CD8-positive, alpha-beta memory T cell (primary cell): ENCODE measurements at regions not wholly inside any gene's neighbourhood (a gene's known extent, or its start where the extent isn't known, plus 50 kb on each side); places are given as distances from the start of the nearest gene placed in this dataset.

Experiments used
- CTCF ChIA-PET: fragments of 350-600 bp; sonication (Branson Sonifier 250); formaldehyde crosslinking; loops from one replicate; lab custom pipeline; 2021; ENCODE audit warnings: antibody characterized with exemption; lab: Charles Lee
- POLR2A ChIA-PET: fragments of 350-600 bp; sonication (Branson Sonifier 250); formaldehyde crosslinking; loops from one replicate; lab custom pipeline; 2021; ENCODE audit warnings: antibody characterized with exemption; lab: Charles Lee
- DNase-seq, 5 donors: peaks; one replicate each; pipeline versions ENCODE4 v3.0.0 to v3.0.0-alpha.2; 2020 to 2022; ENCODE audit warnings: mixed read lengths in 1 of 5
- H3K27ac ChIP-seq: one replicate; pipeline ENCODE4 v1.7.0; 2013; ENCODE audit warnings: low read depth, mild to moderate bottlenecking, low read length, moderate library complexity
- H3K27me3 ChIP-seq: 2 replicates; pipeline ENCODE4 v1.7.0; 2013; ENCODE audit warnings: low read length, mild to moderate bottlenecking; ENCODE audit not compliant: insufficient read depth, poor library complexity, severe bottlenecking
- H3K36me3 ChIP-seq: 2 replicates; pipeline ENCODE4 v1.7.0; 2013; ENCODE audit warnings: mild to moderate bottlenecking, low read length, moderate library complexity; ENCODE audit not compliant: insufficient read depth
- H3K4me1 ChIP-seq: 2 replicates; pipeline ENCODE4 v1.7.0; 2013; ENCODE audit warnings: mild to moderate bottlenecking, low read length, moderate library complexity; ENCODE audit not compliant: insufficient read depth
- H3K4me3 ChIP-seq: 2 replicates; pipeline ENCODE4 v1.7.0; 2013; ENCODE audit warnings: mild to moderate bottlenecking, low read length
- H3K9me3 ChIP-seq: 2 replicates; pipeline ENCODE4 v1.7.0; 2013; ENCODE audit warnings: mild to moderate bottlenecking, low read length
- H3K27ac Mint-ChIP-seq, 8 donors: one replicate each; pipeline ENCODE4 v1.8.0; 2020 to 2021; ENCODE audit warnings: mixed read lengths in 8 of 8, mild to moderate bottlenecking in 6 of 8, inconsistent platforms in 3 of 8, moderate library complexity in 3 of 8
- H3K27me3 Mint-ChIP-seq, 2 donors: one replicate each; pipeline ENCODE4 v1.8.0; 2020 to 2021; ENCODE audit warnings: mixed read lengths in 2 of 2, mild to moderate bottlenecking in 1 of 2, moderate library complexity in 1 of 2
- H3K36me3 Mint-ChIP-seq, 3 donors: one replicate each; pipeline ENCODE4 v1.8.0; 2020 to 2021; ENCODE audit warnings: mixed read lengths in 3 of 3, inconsistent platforms in 1 of 3, mild to moderate bottlenecking in 1 of 3
- H3K4me1 Mint-ChIP-seq, 3 donors: one replicate each; pipeline ENCODE4 v1.8.0; 2020 to 2021; ENCODE audit warnings: mixed read lengths in 3 of 3, inconsistent platforms in 1 of 3, mild to moderate bottlenecking in 1 of 3
- H3K4me3 Mint-ChIP-seq, 7 donors: one replicate each; pipeline ENCODE4 v1.8.0; 2020 to 2021; ENCODE audit warnings: mixed read lengths in 7 of 7, mild to moderate bottlenecking in 6 of 7, moderate library complexity in 4 of 7, inconsistent platforms in 2 of 7
- H3K9me3 Mint-ChIP-seq, 5 donors: one replicate each; pipeline ENCODE4 v1.8.0; 2020 to 2022; ENCODE audit warnings: mixed read lengths in 5 of 5, mild to moderate bottlenecking in 3 of 5, moderate library complexity in 2 of 5, inconsistent platforms in 1 of 5

GRCh38 chr6:4188801-4189200, 53.4 kb upstream of the ECI2 start:
- Histone ChIP-seq H3K4me1 (no peaks in the 10 kb centered on the region), H3K9me3 (no peaks in the 10 kb centered on the region), H3K36me3 (no peaks in the 10 kb centered on the region), H3K27ac (no peak overlapping the region), H3K4me3 (no peak overlapping the region), H3K27me3 (no peaks in the 10 kb centered on the region)
- ChIA-PET CTCF (no interaction called here), POLR2A (no interaction called here)
- Mint-ChIP-seq H3K9me3 (no peaks in the 10 kb centered on the region), H3K36me3 (no peaks in the 10 kb centered on the region), H3K4me3 (no peak overlapping the region), H3K27me3 (peaks cover 17 to 18% of the 10 kb centered on the region in 2 donors), H3K27ac (no peak overlapping the region), H3K4me1 (no peaks in the 10 kb centered on the region)
- DNase-seq: no peak

- H3K36me3 Mint-ChIP-seq: no peaks in the 10 kb centered on the region
- no peak overlapping the region for H3K4me3 Mint-ChIP-seq
- ChIA-PET CTCF (no interaction called here), POLR2A (no interaction called here)
- H3K36me3 ChIP-seq: no peaks in the 10 kb centered on the region
- H3K27me3 ChIP-seq: no peaks in the 10 kb centered on the region
- no peak overlapping the region for H3K4me3 ChIP-seq
- H3K9me3 Mint-ChIP-seq: peaks cover 0 to 3% (median 0%) of the 10 kb centered on the region in 5 donors
- H3K4me1 ChIP-seq: no peaks in the 10 kb centered on the region
- H3K27ac Mint-ChIP-seq: no peak overlapping the region
- H3K27me3 Mint-ChIP-seq: peaks cover 15 to 18% of the 10 kb centered on the region in 2 donors
- DNase-seq: no peak
- no peak overlapping the region for H3K27ac ChIP-seq
- no peaks in the 10 kb centered on the region for H3K4me1 Mint-ChIP-seq
- H3K9me3 ChIP-seq: no peaks in the 10 kb centered on the region
These were observed 52.1 kb upstream of the ECI2 start for GRCh38 chr6:4187480-4187879.

GRCh38 chr6:4186385-4186784, 51.0 kb upstream of the ECI2 start:
- Histone ChIP-seq H3K36me3 (no peaks in the 10 kb centered on the region), H3K4me1 (no peaks in the 10 kb centered on the region), H3K27me3 (no peaks in the 10 kb centered on the region), H3K27ac (no peak overlapping the region), H3K9me3 (no peaks in the 10 kb centered on the region), H3K4me3 (no peak overlapping the region)
- no peak for DNase-seq
- ChIA-PET POLR2A (no interaction called here), CTCF (no interaction called here)
- Mint-ChIP-seq H3K4me3 (no peak overlapping the region), H3K27me3 (peaks cover 15 to 18% of the 10 kb centered on the region in 2 donors), H3K27ac (no peak overlapping the region), H3K9me3 (peaks cover 0 to 3% (median 0%) of the 10 kb centered on the region in 5 donors), H3K36me3 (no peaks in the 10 kb centered on the region), H3K4me1 (no peaks in the 10 kb centered on the region)

DNA sequence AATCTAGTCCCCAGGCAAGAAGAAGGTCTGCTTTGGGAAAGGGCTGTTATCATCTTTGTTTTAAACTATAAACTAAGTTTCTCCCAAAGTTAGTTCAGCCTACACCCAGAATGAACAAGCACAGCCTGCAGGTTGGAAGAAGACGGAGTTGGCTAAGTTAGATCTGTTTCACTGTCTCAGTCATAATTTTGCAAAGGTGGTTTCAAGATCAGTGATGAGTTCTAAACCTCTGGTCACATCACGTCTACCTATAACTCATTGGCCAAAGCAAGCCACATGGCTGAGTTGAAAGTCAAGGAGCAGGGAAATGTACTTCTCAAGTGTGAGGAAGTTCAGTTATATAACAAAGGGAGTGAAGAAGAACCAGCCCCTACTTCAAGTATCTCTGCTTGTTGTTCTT, 50.5 kb upstream of the ECI2 start:
- ChIA-PET POLR2A (no interaction called here), CTCF (no interaction called here)
- H3K27ac Mint-ChIP-seq: no peak overlapping the region
- Histone ChIP-seq H3K9me3 (no peaks in the 10 kb centered on the region), H3K36me3 (no peaks in the 10 kb centered on the region), H3K27ac (no peak overlapping the region), H3K4me1 (no peaks in the 10 kb centered on the region), H3K4me3 (no peak overlapping the region), H3K27me3 (no peaks in the 10 kb centered on the region)
- H3K36me3 Mint-ChIP-seq: no peaks in the 10 kb centered on the region
- H3K4me1 Mint-ChIP-seq: no peaks in the 10 kb centered on the region
- peaks cover 15 to 19% of the 10 kb centered on the region in 2 donors for H3K27me3 Mint-ChIP-seq
- H3K4me3 Mint-ChIP-seq: no peak overlapping the region
- no peak for DNase-seq
- H3K9me3 Mint-ChIP-seq: peaks cover 0 to 3% (median 0%) of the 10 kb centered on the region in 5 donors

GRCh38 chr6:4185419-4185818, 50.0 kb upstream of the ECI2 start:
- DNase-seq: no peak
- Mint-ChIP-seq H3K36me3 (no peaks in the 10 kb centered on the region), H3K4me1 (no peaks in the 10 kb centered on the region), H3K9me3 (peaks cover 0 to 3% (median 0%) of the 10 kb centered on the region in 5 donors), H3K27ac (no peak overlapping the region), H3K27me3 (peaks cover 16 to 21% of the 10 kb centered on the region in 2 donors), H3K4me3 (no peak overlapping the region)
- no peaks in the 10 kb centered on the region for H3K36me3 ChIP-seq
- H3K9me3 ChIP-seq: no peaks in the 10 kb centered on the region
- CTCF ChIA-PET: no interaction called here
- POLR2A ChIA-PET: no interaction called here
- no peak overlapping the region for H3K27ac ChIP-seq
- no peak overlapping the region for H3K4me3 ChIP-seq
- H3K27me3 ChIP-seq: no peaks in the 10 kb centered on the region
- no peaks in the 10 kb centered on the region for H3K4me1 ChIP-seq
